GM19023 (cell line): ENCODE measurements at regions not wholly inside any gene's neighbourhood (a gene's known extent, or its start where the extent isn't known, plus 50 kb on each side); places are given as distances from the start of the nearest gene placed in this dataset.

Source experiments
- ATAC-seq: cut with Tn5 transposase; IDR thresholded peaks from one replicate; pipeline ENCODE4 v1.9.1; 2021; ENCODE audit warnings: mild to moderate bottlenecking, moderate library complexity; ENCODE audit not compliant: unreplicated experiment

GRCh38 chr6:166754218-166755030 is 127.4 kb upstream of the RPS6KA2 start:
- no peak for ATAC-seq

- no peak for ATAC-seq
Observed at GRCh38 chr6:166752928-166753721, 126.1 kb upstream of the RPS6KA2 start.

GRCh38 chr6:166752097-166752496 is 125.0 kb upstream of the RPS6KA2 start:
- peak; percentile 88 for ATAC-seq

GRCh38 chr6:166751051-166751595 is 124.1 kb upstream of the RPS6KA2 start:
- ATAC-seq = peak; percentile 90

GRCh38 chr6:166750108-166750793 is 123.2 kb upstream of the RPS6KA2 start:
- ATAC-seq = no peak

- ATAC-seq = no peak
Observed at GRCh38 chr6:166749666-166750065, 122.6 kb upstream of the RPS6KA2 start.

- no peak for ATAC-seq
Observed at GRCh38 chr6:166747644-166748595, 120.9 kb upstream of the RPS6KA2 start.

GRCh38 chr6:166745801-166746668 is 119.0 kb upstream of the RPS6KA2 start:
- ATAC-seq = no peak

- no peak for ATAC-seq
Observed at GRCh38 chr6:166744223-166745134, 117.4 kb upstream of the RPS6KA2 start.

GRCh38 chr6:166743406-166744222 is 116.6 kb upstream of the RPS6KA2 start:
- ATAC-seq = no peak

GRCh38 chr6:166742981-166743380 is 115.9 kb upstream of the RPS6KA2 start:
- no peak for ATAC-seq

GRCh38 chr6:166739976-166740318 is 112.9 kb upstream of the RPS6KA2 start:
- no peak for ATAC-seq

GRCh38 chr6:166739117-166739975 is 112.3 kb upstream of the RPS6KA2 start:
- no peak for ATAC-seq

- no peak for ATAC-seq
Observed at GRCh38 chr6:166738386-166739116, 111.5 kb upstream of the RPS6KA2 start.

GRCh38 chr6:166737261-166737660 is 110.2 kb upstream of the RPS6KA2 start:
- no peak for ATAC-seq

GRCh38 chr6:166736634-166737033 is 109.6 kb upstream of the RPS6KA2 start:
- ATAC-seq = no peak
